Bronchial epithelial cell (primary cell): ENCODE measurements at regions not wholly inside any gene's neighbourhood (a gene's known extent, or its start where the extent isn't known, plus 50 kb on each side); places are given as distances from the start of the nearest gene placed in this dataset.

Experiments used
- DNase-seq: peaks from one replicate; pipeline ENCODE4 v3.0.0-alpha.2; 2010; ENCODE audit warnings: low read depth
- FAIRE-seq: peaks from 2 replicates; lab custom pipeline; 2011; peaks lifted over from hg19 to GRCh38; lab: Jason Lieb, UNC
- H3K27me3 ChIP-seq: 2 replicates; pipeline ENCODE4 v1.5.1; 2011; ENCODE audit warnings: low read length; ENCODE audit not compliant: control insufficient read depth, insufficient read depth
- H3K36me3 ChIP-seq: 2 replicates; pipeline ENCODE4 v1.5.1; 2011; ENCODE audit warnings: low read length; ENCODE audit not compliant: control insufficient read depth, insufficient read depth
- H3K4me3 ChIP-seq: 2 replicates; pipeline ENCODE4 v1.5.1; 2011; ENCODE audit warnings: mild to moderate bottlenecking, low read depth, low read length, control low read depth
- TF ChIP-seq, protein P1 (sequence below): IDR thresholded peaks from 2 replicates; pipeline ENCODE4 v1.5.1; 2011; ENCODE audit warnings: mild to moderate bottlenecking, moderate library complexity, low read length, control low read depth, inconsistent platforms; ENCODE audit not compliant: insufficient read depth, severe bottlenecking

- TF ChIP-seq, protein P1, sequence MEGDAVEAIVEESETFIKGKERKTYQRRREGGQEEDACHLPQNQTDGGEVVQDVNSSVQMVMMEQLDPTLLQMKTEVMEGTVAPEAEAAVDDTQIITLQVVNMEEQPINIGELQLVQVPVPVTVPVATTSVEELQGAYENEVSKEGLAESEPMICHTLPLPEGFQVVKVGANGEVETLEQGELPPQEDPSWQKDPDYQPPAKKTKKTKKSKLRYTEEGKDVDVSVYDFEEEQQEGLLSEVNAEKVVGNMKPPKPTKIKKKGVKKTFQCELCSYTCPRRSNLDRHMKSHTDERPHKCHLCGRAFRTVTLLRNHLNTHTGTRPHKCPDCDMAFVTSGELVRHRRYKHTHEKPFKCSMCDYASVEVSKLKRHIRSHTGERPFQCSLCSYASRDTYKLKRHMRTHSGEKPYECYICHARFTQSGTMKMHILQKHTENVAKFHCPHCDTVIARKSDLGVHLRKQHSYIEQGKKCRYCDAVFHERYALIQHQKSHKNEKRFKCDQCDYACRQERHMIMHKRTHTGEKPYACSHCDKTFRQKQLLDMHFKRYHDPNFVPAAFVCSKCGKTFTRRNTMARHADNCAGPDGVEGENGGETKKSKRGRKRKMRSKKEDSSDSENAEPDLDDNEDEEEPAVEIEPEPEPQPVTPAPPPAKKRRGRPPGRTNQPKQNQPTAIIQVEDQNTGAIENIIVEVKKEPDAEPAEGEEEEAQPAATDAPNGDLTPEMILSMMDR, result no peak
- no peaks in the 10 kb centered on the region for H3K36me3 ChIP-seq
- no peak overlapping the region for H3K4me3 ChIP-seq
- DNase-seq, result no peak
- no peaks in the 10 kb centered on the region for H3K27me3 ChIP-seq
- FAIRE-seq, result no peak
Observed at GRCh38 chr4:134754301-134755019, 552.9 kb upstream of the PABPC4L start.

GRCh38 chr4:134753390-134753789, 551.8 kb upstream of the PABPC4L start:
- FAIRE-seq, result no peak
- TF ChIP-seq, protein P1, result no peak
- no peaks in the 10 kb centered on the region for H3K36me3 ChIP-seq
- no peak overlapping the region for H3K4me3 ChIP-seq
- H3K27me3 ChIP-seq, result no peaks in the 10 kb centered on the region
- no peak for DNase-seq

- no peak for DNase-seq
- no peaks in the 10 kb centered on the region for H3K27me3 ChIP-seq
- FAIRE-seq, result no peak
- TF ChIP-seq, protein P1, result no peak
- no peak overlapping the region for H3K4me3 ChIP-seq
- no peaks in the 10 kb centered on the region for H3K36me3 ChIP-seq
Observed at GRCh38 chr4:134747108-134747805, 545.7 kb upstream of the PABPC4L start.

DNA sequence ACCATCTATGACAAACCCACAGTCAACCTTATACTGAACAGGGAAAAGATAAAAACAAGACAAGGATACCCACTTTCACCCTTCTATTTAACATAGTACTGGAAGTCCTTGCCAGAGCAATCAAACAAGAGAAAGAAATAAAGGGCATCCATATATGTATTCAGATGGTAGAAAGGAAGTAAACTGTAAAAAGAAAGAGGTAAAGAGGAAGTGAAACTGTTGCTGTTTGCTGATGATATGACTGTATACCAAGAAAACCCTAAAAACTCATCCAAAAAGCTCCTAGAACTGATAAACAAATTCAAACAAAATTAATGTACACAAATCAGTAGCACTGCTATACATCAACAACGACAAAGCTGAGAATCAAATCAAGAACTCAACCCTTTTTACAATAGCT, 538.7 kb upstream of the PABPC4L start:
- H3K27me3 ChIP-seq, result no peaks in the 10 kb centered on the region
- TF ChIP-seq, protein P1, result no peak
- no peak overlapping the region for H3K4me3 ChIP-seq
- FAIRE-seq (no peak), DNase-seq (no peak)
- no peaks in the 10 kb centered on the region for H3K36me3 ChIP-seq

DNA sequence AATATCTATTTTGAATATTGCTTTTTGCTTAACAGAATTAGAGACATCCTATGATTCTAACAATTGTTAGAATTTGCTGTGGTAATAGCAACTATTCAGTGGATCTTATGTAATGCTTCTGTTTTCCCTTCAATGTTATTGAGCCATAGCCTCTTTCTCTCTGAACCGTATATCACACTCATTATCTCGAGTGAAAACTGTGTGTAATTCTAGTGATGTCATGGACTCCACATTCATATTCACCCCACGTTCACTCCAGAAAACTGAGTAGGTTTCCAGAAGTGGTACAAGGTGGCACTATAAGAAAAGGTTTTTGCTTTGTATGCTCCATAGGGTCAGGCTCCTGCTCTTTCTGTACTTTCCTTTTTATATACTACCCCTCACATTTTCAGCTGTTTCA, 534.3 kb upstream of the PABPC4L start:
- Histone ChIP-seq H3K4me3 (no peak overlapping the region), H3K36me3 (no peaks in the 10 kb centered on the region), H3K27me3 (no peaks in the 10 kb centered on the region)
- DNase-seq (no peak), FAIRE-seq (no peak)
- TF ChIP-seq, protein P1, result no peak
